Fibroblast of skin of back (primary cell): ENCODE measurements at regions not wholly inside any gene's neighbourhood (a gene's known extent, or its start where the extent isn't known, plus 50 kb on each side); places are given as distances from the start of the nearest gene placed in this dataset.
"Not testable (repeated sequence)": the region's sequence is repeated elsewhere in the genome, so short reads cannot be mapped to it uniquely, and the experiment has no call there.

Source experiments
- DNase-seq: peaks from one replicate; pipeline ENCODE4 v3.0.0-alpha.2; 2013

DNA sequence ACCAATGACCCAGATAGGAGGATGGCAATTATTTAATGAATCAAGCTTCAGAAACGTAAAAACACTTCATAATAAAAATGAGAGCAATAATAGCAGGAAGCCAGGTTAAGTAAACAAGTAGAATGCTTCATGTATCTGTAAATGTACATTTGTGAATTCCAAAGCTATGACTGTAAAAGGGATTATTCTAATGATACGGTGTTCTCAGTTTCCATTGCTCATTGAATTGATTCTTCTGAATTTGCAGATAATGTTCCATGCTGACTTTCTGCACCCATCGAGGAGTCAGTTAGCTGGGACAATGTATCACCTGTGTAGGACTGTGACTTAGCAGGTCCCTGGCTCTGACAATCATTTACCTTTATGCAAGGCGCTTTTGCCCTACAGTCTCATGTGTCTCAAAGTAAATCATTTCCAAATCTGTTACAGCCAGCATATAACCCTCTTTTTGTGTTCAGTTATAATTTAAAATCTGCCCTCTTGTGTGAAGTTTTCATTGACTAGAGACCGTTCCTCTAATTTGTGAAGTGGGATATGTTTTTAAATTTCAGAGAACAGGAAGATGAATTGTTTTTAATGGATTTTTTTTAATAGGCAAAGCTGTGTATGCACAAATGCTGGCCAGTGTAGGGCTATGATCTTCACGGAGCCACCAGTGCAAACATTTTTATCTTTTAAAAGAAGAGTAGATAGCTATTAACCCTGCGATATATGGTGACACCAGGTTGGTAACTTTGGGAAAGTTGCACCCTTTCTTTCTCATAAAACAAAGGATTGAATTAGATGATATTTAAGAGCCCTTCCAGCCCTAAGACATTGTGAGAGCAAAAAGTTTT is 267.1 kb downstream of the KLF5 start:
- DNase-seq, result no peak

DNA sequence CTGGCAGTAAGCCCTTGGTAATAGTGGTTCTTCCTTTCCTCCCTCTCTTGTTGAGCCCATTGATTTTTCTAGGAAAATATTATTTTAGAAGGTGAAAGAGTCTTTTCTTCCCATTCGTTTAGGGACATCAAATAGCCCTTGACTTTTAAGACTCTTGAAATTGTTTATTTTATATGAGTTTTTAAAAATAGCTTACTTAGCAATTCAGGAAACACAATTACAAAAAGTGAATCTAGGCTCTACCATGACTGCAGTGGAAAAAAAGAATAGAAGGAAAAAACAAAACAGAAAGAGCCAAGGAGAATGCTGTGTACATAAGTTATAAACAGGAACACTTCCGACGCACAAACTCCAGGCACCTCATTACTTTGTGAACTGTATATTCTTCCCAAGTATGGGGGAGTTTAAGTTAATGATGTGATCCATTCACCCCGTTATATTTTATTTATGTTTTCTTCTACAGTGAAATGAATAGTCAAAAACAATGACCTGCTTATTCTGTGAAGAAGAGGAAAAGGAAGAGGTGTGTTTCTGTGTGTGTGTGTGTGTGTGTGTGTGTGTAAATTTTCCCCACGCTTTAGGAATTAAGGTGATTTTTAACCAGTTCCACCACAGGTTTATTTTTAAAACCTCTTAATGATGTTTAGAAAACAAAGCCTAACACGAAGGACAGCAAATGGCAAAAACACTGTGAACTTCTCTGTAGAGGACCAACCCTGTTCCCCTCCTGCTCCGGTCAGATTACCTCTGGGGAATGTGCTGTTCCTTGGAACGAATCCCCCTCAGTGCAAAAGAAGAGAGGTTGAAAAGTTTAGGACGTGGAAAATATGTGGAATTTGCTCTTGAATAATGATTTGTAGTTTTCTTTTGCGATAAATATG is 266.3 kb downstream of the KLF5 start:
- no peak for DNase-seq

DNA sequence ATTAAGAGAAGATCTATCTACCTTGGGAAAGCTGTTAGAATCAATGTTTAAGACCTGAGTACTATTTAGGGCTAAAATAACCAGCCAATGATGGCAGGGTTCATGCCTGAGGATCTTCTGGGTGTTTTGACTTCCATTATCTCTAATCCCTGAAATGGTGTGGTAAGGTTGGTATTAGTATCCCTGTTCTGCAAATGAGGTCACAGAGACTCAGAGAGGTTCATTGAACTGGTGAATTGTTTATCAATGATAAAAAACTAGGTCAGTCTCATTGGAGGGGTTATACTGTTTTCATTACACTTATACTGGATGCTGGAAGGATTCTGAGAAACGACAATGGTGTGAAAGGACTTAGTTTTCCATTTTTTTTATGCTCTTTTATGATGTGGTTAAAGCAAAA is 264.8 kb downstream of the KLF5 start:
- DNase-seq, result no peak

DNA sequence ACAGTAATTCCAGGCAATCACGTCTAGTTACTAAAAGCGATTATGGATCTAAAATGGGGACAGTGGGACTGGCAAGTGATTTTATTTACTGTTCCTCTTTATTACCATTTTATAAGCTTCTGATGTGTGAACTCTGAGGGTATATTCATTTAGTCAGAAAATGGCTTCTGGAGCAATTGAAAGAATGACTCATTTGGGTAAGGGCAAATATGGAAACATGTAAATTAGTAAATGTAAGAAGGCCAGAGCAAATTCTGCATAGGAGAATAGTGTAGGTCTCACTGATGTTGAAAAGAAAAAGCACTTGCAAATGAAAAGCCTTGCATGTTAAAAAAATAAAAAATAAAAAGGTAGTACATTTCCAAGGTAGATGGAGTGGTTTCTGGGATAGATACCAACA is 262.2 kb downstream of the KLF5 start:
- no peak for DNase-seq

DNA sequence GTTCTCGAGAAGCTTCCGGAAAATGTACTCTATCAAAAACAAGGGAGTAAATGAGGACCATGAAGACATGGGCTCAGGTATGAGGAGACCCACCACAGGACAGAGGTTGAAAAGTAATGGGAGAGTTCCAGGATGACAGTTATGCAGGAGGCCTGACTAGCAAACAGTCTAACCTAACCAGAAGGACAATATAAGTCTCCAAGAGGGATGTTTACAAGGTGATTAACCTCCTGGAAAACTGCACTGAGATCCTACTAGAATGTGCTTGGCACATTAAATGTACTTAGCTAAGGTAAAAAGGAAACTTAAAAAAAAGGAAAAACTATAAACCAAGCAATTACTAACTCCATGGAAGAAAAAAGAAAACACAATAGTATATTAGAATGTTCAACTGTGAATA is 258.3 kb downstream of the KLF5 start:
- no peak for DNase-seq

GRCh38 chr13:73310366-73310765 is 251.6 kb downstream of the KLF5 start:
- no peak for DNase-seq

DNA sequence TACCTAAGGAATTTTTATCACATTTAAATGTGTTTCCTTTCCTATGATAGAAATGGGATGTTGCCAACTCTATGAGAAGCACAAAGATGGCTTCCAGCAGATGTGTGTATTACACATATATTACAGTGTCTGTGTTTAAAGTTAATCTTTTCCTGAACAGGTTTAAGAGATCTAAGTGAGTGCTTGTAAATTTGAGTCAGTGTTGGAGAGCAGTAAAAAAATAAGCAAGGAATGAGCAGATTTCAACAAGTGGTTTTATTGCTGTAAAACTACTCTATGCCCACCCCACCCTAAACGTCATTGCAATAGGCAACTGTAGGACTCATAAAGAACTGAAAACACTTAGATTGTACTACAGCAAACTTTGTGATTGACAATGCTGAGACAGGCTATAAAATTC is 248.7 kb downstream of the KLF5 start:
- peak; percentile 1 for DNase-seq

DNA sequence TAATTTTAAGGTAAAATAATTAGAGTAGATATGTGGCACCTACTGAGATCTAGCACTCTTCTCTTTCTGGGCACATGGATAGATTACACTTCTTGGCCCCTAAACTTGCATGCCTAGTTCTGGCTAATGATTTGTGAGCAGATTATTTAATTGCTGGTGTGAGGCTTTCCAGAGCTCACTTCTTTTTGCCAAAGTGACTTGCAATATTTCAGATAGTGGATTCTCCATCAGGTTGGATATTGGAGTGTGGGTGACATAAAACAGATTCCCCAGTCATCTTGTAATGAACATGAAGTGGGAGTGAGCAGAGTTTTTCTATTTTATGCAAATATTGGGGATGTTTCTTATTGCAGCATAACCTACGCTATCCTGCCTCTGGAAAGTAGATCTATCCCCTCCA is 247.9 kb downstream of the KLF5 start:
- no peak for DNase-seq

GRCh38 chr13:73304442-73304841 is 245.6 kb downstream of the KLF5 start:
- no peak for DNase-seq

- peak; percentile 16 for DNase-seq
Measured at GRCh38 chr13:73303851-73304250, 245.0 kb downstream of the KLF5 start.

DNA sequence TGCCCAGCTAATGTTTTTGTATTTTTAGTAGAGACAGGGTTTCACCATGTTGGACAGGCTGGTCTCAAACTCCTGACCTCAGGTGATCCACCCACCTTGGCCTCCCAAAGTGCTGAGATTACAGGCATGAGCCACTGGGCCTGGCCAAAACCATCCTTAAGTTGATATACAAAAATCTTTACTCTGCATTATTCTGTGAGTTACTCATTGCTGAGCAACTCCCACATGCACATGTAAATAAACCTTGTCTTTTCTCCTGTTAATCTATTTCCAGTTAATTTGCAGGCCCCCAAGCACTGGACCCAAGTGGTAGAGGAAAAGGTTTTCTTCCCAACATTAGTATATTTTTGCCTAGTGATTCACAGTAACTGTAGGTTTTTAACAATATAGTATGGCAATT is 242.8 kb downstream of the KLF5 start:
- not testable (repeated sequence) for DNase-seq

DNA sequence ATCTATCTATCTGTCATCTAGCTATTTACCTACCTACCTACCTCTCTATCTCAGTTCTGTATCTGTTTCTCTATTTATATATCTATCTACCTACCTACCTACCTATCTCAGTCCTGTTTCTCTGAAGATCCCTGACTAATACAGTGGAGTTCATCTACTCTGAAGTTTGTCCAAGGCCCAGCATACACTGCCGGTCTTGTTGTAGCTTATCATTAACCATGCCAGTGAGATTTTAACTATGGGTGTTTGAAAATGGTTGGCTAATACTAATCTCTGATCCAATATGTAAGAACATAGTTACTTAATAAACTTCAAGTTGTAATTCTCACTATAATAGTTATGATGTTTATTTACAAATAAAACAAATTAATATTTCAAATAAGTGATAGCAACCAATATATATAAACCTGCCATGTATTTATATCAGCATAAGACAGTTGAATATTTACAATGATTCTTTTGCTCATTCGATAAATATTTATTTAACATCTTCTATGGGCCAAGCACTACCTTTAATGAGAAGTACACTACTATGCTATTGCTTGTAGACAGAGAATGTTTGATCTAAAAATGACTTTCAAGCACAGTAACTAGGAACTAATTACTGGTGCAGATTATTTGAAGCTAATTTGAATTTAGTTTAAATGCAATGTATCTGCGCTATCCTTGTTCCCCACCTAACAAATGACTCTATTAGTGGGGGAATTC is 242.1 kb downstream of the KLF5 start:
- no peak for DNase-seq

GRCh38 chr13:73299787-73300186 is 241.0 kb downstream of the KLF5 start:
- peak; percentile 29 for DNase-seq

DNA sequence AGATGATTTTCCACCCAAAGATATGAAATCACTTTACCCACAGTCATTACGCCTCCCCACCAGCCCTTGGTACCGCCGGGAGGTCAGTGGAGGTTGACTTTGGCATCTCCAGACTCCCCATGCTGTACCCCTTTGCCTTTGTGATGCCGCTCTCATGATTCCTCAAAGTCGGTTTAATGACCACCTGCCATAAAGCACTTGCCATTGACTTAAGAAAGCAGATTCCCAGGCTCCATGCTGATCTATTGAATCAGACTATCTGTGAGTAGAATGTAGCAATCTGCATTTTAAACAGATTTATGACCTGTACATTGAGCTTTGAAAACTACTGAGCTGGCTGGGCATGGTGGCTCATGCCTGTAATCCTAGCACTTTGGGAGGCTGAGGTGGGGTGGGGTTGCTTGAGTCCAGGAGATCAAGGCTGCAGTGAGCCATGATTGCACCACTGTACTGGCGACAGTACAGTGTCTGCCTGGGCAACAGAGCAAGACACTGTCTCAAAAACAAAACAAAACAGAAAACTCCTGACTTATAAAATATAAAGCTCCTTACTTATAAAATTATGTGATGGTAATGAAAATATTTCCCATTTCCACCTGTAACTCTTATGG is 235.2 kb downstream of the KLF5 start:
- DNase-seq, result no peak

- DNase-seq, result no peak
Measured at GRCh38 chr13:73292127-73292526, 233.3 kb downstream of the KLF5 start.

- no peak for DNase-seq
Measured at GRCh38 chr13:73290844-73291243, 232.0 kb downstream of the KLF5 start.

DNA sequence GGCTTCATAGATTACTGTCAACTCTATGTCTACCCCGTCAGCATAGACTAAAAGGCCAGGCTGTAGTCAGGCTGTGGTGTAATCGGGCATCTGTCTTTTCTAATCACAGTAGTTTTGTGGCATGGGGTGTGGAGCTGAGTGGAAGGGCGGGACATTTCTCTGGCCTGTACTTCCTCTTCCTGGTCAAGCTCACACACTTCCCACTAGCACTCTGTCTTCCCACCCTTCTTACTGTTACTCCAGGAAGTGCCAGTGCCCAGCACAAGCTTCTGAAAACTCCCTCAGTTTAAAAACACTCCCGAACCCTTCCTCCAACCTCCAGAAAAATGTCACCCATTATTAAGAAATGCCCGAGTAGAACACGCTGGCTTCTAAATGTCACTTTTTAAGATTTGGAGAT is 229.8 kb downstream of the KLF5 start:
- no peak for DNase-seq

DNA sequence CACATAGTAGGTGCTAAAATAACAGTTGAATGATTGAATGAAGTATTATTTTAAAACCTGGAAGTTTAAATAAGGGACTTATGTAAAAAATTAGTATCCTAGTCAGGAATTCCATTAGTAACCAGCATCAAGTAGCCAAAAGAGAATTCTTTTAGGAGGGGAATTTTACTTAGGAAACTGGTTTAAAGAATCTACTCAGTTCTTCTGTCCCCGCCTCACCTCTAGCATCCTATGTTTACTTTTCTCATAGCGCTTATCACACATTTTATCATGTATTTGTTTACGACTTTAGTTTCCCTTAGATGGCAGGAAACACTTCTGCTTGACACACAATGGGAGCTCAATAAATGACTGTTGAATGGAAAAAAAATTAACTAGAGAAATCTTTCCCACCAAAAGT is 229.0 kb downstream of the KLF5 start:
- DNase-seq, result no peak

DNA sequence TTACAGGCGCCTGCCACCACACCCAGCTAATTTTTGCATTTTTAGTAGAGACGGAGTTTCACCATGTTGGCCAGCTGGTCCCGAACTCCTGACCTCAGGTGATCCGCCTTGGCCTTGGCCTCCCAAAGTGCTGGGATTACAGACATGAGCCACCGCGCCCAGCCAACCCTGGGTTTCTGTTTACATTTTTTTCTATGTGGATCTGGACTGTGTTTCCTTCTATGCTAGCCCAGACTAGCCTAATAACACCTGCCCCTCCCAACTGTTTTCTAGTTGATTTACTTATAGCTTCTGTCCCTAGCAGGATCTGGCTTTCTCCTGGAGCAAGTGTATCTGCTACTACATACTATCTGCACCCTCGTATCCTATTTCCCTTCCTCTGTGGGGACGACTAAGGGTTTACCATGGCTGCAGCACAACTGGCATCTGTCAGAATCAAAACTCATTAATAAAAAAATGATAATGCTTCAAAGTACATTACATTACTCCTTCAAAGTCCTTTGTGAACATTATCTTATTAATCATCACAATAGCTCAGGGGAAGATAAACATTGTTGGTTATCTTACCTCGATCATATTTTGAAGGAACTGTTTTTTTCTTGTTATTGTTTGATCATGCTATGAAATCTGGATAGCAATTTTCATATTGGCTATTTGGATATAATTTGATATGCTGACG is 228.3 kb downstream of the KLF5 start:
- no peak for DNase-seq

DNA sequence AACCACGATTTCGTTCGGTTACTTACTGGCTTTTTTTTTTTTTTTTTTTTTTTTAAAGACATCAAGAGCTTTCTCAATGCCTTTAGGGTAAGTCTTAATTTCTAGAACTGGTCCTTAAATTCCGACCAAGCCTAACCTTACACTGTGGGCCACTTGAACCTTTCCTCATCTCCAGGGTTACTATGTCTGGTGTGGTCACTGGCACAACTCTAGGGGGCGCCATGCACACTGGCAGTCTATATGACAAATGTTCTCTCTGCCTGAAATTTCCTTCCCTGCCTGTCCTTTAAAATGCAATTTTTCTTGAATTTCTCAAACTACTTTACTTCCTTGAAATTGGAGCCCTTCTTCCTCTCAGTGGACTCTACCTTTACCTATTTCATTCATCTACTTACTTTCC is 227.4 kb downstream of the KLF5 start:
- DNase-seq, result no peak

DNA sequence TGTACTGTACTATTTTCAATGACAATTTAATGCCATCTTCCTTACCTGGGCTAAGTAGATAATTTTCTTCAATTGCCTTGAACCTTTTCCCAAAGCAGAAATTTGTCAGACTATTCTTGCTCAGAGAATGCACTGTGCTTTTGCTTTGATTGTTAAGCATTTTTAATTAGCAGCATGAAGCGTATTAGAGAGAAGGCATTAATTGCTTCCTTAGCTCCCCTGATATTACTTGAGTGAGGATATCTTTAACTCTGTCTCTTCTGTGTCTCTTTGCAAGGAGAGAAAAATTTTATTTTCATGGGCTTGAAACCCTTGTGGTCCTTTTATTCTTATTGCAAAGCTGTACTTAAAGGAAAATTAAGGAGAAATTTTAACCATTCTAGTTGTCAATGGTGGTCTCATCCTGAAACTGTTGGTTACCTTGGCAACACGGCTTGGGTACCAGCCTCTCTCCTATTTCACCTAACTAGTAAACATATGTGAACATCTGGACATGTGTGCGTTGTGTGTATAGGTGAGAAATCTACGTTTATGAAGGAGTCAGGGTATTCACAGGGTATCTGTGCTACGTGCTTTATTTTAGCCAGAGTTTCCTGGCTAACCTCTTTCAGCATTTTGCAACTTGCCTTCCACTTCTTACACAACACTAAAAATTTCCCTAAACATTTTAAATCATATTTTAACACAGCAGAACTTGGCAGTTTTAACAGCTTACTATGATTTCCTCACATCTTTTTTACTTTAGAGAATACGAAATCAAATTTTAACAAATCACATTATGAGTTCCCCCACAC is 225.5 kb downstream of the KLF5 start:
- no peak for DNase-seq
